Panc1 (cell line): ENCODE measurements at regions not wholly inside any gene's neighbourhood (a gene's known extent, or its start where the extent isn't known, plus 50 kb on each side); places are given as distances from the start of the nearest gene placed in this dataset.

Experiments used
- ATAC-seq: fragments of 200-7000 bp; cut with Tn5 transposase; 2 replicates; pipeline ENCODE4 v1.9.1; 2020; ENCODE audit warnings: mild to moderate bottlenecking, moderate library complexity
- BruUV-seq: library from RNA; stranded (reverse); fragments of 400-500 nt; replicated peaks from 2 replicates; lab custom pipeline; 2021; lab: Mats Ljungman, UMichigan
- CTCF ChIA-PET: fragments of 300-600 bp; sonication (Branson Sonifier 250); formaldehyde crosslinking; loops from one replicate; lab custom pipeline; 2022; ENCODE audit warnings: antibody characterized with exemption; lab: Charles Lee
- POLR2A ChIA-PET: fragments of 300-600 bp; sonication (Branson Sonifier 250); formaldehyde crosslinking; loops from one replicate; lab custom pipeline; 2022; ENCODE audit warnings: antibody characterized with exemption; lab: Charles Lee
- DNase-seq: peaks from one replicate; pipeline ENCODE4 v3.0.0-alpha.2; 2010; ENCODE audit warnings: low read depth, low spot score
- H3K27ac ChIP-seq: 2 replicates; pipeline ENCODE4 v1.5.1; 2011; ENCODE audit warnings: mild to moderate bottlenecking, low read length, inconsistent platforms
- H3K27me3 ChIP-seq: fragments of 200-500 bp; sonication (Bioruptor generic); 2 replicates; pipeline ENCODE4 v1.6.0; 2014; ENCODE audit warnings: low read length, inconsistent platforms; ENCODE audit not compliant: control insufficient read depth, insufficient read depth
- H3K36me3 ChIP-seq: fragments of 200-500 bp; sonication (Bioruptor generic); 2 replicates; pipeline ENCODE4 v1.5.1; 2014; ENCODE audit warnings: inconsistent platforms, mild to moderate bottlenecking, low read length, moderate library complexity; ENCODE audit not compliant: control insufficient read depth, insufficient read depth
- H3K4me1 ChIP-seq: 2 replicates; pipeline ENCODE4 v1.5.1; 2011; ENCODE audit warnings: inconsistent platforms, mild to moderate bottlenecking, low read length, moderate library complexity; ENCODE audit not compliant: control insufficient read depth, insufficient read depth
- H3K4me3 ChIP-seq, 2 experiments: 2 replicates each; pipeline ENCODE4 v1.5.1; 2011 to 2012; ENCODE audit warnings: low read depth in 2 of 2, low read length in 2 of 2, mild to moderate bottlenecking in 2 of 2, inconsistent platforms in 1 of 2, moderate library complexity in 1 of 2
- H3K9me3 ChIP-seq: fragments of 200-500 bp; sonication (Bioruptor generic); 2 replicates; pipeline ENCODE4 v1.5.1; 2014; ENCODE audit warnings: low read depth, mild to moderate bottlenecking, inconsistent platforms, low read length, moderate library complexity; ENCODE audit not compliant: control insufficient read depth, insufficient read depth
- POLR2AphosphoS5 ChIP-seq: IDR thresholded peaks from 2 replicates; pipeline ENCODE4 v1.6.1; 2012; ENCODE audit warnings: mild to moderate bottlenecking, low read depth, low read length, moderate library complexity
- SIN3A ChIP-seq: IDR thresholded peaks from 2 replicates; pipeline ENCODE4 v1.6.1; 2012; ENCODE audit warnings: low read depth, mild to moderate bottlenecking, low read length, moderate library complexity, borderline replicate concordance; ENCODE audit not compliant: insufficient read depth
- TCF7L2 ChIP-seq: IDR thresholded peaks from 2 replicates; pipeline ENCODE4 v1.6.1; 2011; ENCODE audit warnings: mild to moderate bottlenecking, low read depth, low read length, inconsistent platforms
- in situ Hi-C: cut with HindIII; loops from 2 replicates; pipeline ENCODE4 v1.10.0; 2016; ENCODE audit warnings: low sequenced_read_pairs, low pct_unique_long_range_greater_than_20kb
- intact Hi-C: fragments of 100-400 bp; cut with micrococcal nuclease; formaldehyde crosslinking; loops from one replicate; pipeline ENCODE4 v1.10.0; 2022; ENCODE audit not compliant: unreplicated experiment
- TF ChIP-seq, protein P1 (sequence below), 2 experiments: IDR thresholded peaks; 2 replicates each; pipeline ENCODE4 v1.6.1; 2011 to 2012; ENCODE audit warnings: low read depth in 2 of 2, control low read depth in 1 of 2, low read length in 1 of 2, mild to moderate bottlenecking in 1 of 2, moderate library complexity in 1 of 2; ENCODE audit not compliant: insufficient read depth in 1 of 2
- TF ChIP-seq, protein P2 (sequence below): fragments of 450-650 bp; IDR thresholded peaks from 2 replicates; pipeline ENCODE4 v1.5.1; 2017; ENCODE audit warnings: mild to moderate bottlenecking

DNA sequence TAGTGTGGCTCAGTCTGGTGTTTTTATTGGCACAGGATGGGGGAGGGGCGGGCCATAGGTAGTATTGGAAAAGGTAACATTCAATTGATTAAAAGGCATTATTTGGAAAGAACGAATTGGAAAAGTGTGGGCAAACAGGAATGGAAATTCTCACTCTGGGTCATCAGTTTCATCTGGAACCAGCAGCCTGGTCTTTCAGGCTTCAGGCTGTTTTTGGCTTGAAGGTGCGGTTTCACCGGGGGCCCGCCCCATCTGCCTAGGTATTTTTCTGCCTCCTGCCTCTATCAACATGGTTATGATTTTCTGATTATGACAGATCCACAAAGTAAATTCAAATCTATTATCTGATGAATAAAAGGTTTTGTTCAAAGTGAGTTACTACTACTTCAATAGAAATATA, 59.5 kb upstream of the CD28 start:
- H3K4me1 ChIP-seq: peaks cover 14% of the 10 kb centered on the region; the same call in 1 of the 2 replicates
- ChIA-PET POLR2A (no interaction called here), CTCF (no interaction called here)
- H3K27ac ChIP-seq: no peak overlapping the region
- TF ChIP-seq, protein P1, sequence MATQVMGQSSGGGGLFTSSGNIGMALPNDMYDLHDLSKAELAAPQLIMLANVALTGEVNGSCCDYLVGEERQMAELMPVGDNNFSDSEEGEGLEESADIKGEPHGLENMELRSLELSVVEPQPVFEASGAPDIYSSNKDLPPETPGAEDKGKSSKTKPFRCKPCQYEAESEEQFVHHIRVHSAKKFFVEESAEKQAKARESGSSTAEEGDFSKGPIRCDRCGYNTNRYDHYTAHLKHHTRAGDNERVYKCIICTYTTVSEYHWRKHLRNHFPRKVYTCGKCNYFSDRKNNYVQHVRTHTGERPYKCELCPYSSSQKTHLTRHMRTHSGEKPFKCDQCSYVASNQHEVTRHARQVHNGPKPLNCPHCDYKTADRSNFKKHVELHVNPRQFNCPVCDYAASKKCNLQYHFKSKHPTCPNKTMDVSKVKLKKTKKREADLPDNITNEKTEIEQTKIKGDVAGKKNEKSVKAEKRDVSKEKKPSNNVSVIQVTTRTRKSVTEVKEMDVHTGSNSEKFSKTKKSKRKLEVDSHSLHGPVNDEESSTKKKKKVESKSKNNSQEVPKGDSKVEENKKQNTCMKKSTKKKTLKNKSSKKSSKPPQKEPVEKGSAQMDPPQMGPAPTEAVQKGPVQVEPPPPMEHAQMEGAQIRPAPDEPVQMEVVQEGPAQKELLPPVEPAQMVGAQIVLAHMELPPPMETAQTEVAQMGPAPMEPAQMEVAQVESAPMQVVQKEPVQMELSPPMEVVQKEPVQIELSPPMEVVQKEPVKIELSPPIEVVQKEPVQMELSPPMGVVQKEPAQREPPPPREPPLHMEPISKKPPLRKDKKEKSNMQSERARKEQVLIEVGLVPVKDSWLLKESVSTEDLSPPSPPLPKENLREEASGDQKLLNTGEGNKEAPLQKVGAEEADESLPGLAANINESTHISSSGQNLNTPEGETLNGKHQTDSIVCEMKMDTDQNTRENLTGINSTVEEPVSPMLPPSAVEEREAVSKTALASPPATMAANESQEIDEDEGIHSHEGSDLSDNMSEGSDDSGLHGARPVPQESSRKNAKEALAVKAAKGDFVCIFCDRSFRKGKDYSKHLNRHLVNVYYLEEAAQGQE (IDR thresholded peaks at IDR 0.05; ENCODE audit: insufficient read depth in 1 of 2, low read depth in 2 of 2, low read length in 1 of 2): no peak
- TF ChIP-seq, protein P2, sequence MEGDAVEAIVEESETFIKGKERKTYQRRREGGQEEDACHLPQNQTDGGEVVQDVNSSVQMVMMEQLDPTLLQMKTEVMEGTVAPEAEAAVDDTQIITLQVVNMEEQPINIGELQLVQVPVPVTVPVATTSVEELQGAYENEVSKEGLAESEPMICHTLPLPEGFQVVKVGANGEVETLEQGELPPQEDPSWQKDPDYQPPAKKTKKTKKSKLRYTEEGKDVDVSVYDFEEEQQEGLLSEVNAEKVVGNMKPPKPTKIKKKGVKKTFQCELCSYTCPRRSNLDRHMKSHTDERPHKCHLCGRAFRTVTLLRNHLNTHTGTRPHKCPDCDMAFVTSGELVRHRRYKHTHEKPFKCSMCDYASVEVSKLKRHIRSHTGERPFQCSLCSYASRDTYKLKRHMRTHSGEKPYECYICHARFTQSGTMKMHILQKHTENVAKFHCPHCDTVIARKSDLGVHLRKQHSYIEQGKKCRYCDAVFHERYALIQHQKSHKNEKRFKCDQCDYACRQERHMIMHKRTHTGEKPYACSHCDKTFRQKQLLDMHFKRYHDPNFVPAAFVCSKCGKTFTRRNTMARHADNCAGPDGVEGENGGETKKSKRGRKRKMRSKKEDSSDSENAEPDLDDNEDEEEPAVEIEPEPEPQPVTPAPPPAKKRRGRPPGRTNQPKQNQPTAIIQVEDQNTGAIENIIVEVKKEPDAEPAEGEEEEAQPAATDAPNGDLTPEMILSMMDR: no peak
- TF ChIP-seq SIN3A: no peak
- TF ChIP-seq TCF7L2: no peak
- TF ChIP-seq POLR2AphosphoS5: no peak
- no peak overlapping the region for H3K4me3 ChIP-seq
- ATAC-seq: no peak
- DNase-seq: no peak
- intact Hi-C loops (no loop called here), in situ Hi-C loops (no loop called here)
- H3K36me3 ChIP-seq: no peaks in the 10 kb centered on the region
- no peaks in the 10 kb centered on the region for H3K9me3 ChIP-seq
- no peaks in the 10 kb centered on the region for H3K27me3 ChIP-seq
- BruUV-seq: no TSS peak

DNA sequence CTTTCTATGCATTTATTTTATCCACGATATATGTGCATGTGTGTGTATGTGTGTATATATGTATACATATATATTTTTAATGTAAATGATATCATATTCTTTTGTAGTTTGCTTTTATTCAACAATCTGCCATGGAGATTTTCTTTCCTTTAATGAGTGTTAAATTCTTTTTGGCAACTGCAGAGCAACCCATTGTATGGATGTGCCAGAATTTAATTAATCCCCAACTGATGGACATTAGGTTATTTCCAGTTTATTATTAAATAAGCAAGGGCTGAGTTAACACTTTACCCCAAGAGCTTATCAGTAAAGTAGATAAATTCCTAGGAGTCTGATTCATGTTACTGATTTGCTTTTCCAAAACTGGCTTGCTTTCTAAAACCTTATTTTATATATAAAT, 58.9 kb upstream of the CD28 start:
- no peak for DNase-seq
- intact Hi-C loops: no loop called here
- no peak for ATAC-seq
- BruUV-seq: no TSS peak
- ChIA-PET POLR2A (no interaction called here), CTCF (no interaction called here)
- H3K9me3 ChIP-seq: no peaks in the 10 kb centered on the region
- H3K36me3 ChIP-seq: no peaks in the 10 kb centered on the region
- H3K4me1 ChIP-seq: peaks cover 14% of the 10 kb centered on the region; the same call in 1 of the 2 replicates
- no peak overlapping the region for H3K4me3 ChIP-seq
- TF ChIP-seq POLR2AphosphoS5 (no peak), SIN3A (no peak), TCF7L2 (no peak)
- TF ChIP-seq, protein P1 (IDR thresholded peaks at IDR 0.05; ENCODE audit: insufficient read depth in 1 of 2, low read depth in 2 of 2, low read length in 1 of 2): no peak
- TF ChIP-seq, protein P2: no peak
- H3K27ac ChIP-seq: no peak overlapping the region
- no peaks in the 10 kb centered on the region for H3K27me3 ChIP-seq
- in situ Hi-C loops: no loop called here
